Cardiac muscle cell (in vitro differentiated cells and primary cell): ENCODE measurements at regions not wholly inside any gene's neighbourhood (a gene's known extent, or its start where the extent isn't known, plus 50 kb on each side); places are given as distances from the start of the nearest gene placed in this dataset.
A peak's percentile ranks its signal among the peaks of the same experiment; 100 is the strongest.

Experiments
- DNase-seq, 2 donors: peaks; one replicate each; pipeline versions ENCODE4 v3.0.0 to v3.0.0-alpha.2; 2010 to 2017; ENCODE audit warnings: low read depth in 1 of 2, low spot score in 1 of 2
- H3K27ac ChIP-seq: fragments of 200-600 bp; sonication (generic); 2 replicates; pipeline ENCODE4 v1.5.1; 2016
- H3K27me3 ChIP-seq: fragments of 200-600 bp; sonication (generic); 2 replicates; pipeline ENCODE4 v1.6.0; 2016; ENCODE audit warnings: control low read depth
- H3K36me3 ChIP-seq: fragments of 200-600 bp; sonication (generic); 2 replicates; pipeline ENCODE4 v1.5.1; 2016; ENCODE audit warnings: control low read depth
- H3K4me1 ChIP-seq: fragments of 200-600 bp; sonication (generic); 2 replicates; pipeline ENCODE4 v1.8.1; 2017; ENCODE audit warnings: low read depth, mild to moderate bottlenecking, mixed run types
- H3K4me3 ChIP-seq: fragments of 200-600 bp; sonication (generic); 2 replicates; pipeline ENCODE4 v1.5.1; 2016; ENCODE audit warnings: mild to moderate bottlenecking
- H3K9me3 ChIP-seq: fragments of 200-600 bp; sonication (generic); 2 replicates; pipeline ENCODE4 v1.5.1; 2017; ENCODE audit warnings: low read depth, mild to moderate bottlenecking, control low read depth
- CTCF ChIP-seq: IDR thresholded peaks from 2 replicates; pipeline ENCODE4 v1.5.1; 2012; ENCODE audit warnings: low read depth, mild to moderate bottlenecking, low read length

DNA sequence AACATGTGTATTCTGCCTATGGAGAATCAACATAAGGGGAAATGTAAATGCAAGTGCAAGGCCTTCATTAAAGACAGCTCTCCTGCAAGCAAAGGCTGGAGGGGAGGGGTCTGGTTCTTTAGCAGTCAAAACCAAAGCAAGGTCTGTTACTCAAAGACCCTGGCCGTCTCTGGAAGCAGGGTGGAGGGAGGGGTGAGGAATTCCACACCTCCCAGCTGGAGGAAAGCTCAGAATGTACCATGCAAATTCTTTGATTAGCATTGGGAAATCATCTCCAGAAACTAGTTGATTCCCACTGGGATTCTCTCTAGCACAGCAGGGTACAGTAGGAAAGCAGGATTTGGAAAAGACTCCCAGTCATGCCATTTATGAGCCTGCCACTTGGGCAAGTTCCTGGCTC, 77.3 kb upstream of the ASIC2 start:
- H3K4me1 ChIP-seq: no peaks in the 10 kb centered on the region
- DNase-seq: no peak
- H3K27me3 ChIP-seq: no peaks in the 10 kb centered on the region
- TF ChIP-seq CTCF: no peak
- no peak overlapping the region for H3K4me3 ChIP-seq
- no peak overlapping the region for H3K27ac ChIP-seq
- H3K9me3 ChIP-seq: no peaks in the 10 kb centered on the region
- H3K36me3 ChIP-seq: no peaks in the 10 kb centered on the region

- TF ChIP-seq CTCF: no peak
- Histone ChIP-seq H3K27ac (no peak overlapping the region), H3K4me1 (no peaks in the 10 kb centered on the region), H3K4me3 (no peak overlapping the region), H3K9me3 (no peaks in the 10 kb centered on the region), H3K27me3 (no peaks in the 10 kb centered on the region), H3K36me3 (no peaks in the 10 kb centered on the region)
- no peak for DNase-seq
Measured at GRCh38 chr17:33371377-33371776, 78.3 kb upstream of the ASIC2 start.

GRCh38 chr17:33373273-33373672, 80.2 kb upstream of the ASIC2 start:
- H3K4me1 ChIP-seq: no peaks in the 10 kb centered on the region
- no peaks in the 10 kb centered on the region for H3K36me3 ChIP-seq
- H3K9me3 ChIP-seq: no peaks in the 10 kb centered on the region
- no peak for DNase-seq
- H3K27ac ChIP-seq: no peak overlapping the region
- H3K27me3 ChIP-seq: no peaks in the 10 kb centered on the region
- TF ChIP-seq CTCF: no peak
- H3K4me3 ChIP-seq: no peak overlapping the region

- no peaks in the 10 kb centered on the region for H3K9me3 ChIP-seq
- no peaks in the 10 kb centered on the region for H3K27me3 ChIP-seq
- H3K36me3 ChIP-seq: no peaks in the 10 kb centered on the region
- no peak overlapping the region for H3K4me3 ChIP-seq
- TF ChIP-seq CTCF: no peak
- no peak overlapping the region for H3K27ac ChIP-seq
- no peaks in the 10 kb centered on the region for H3K4me1 ChIP-seq
- peak in 1 of 2 donors; percentile 25 for DNase-seq
Measured at GRCh38 chr17:33375103-33375502, 82.0 kb upstream of the ASIC2 start.

DNA sequence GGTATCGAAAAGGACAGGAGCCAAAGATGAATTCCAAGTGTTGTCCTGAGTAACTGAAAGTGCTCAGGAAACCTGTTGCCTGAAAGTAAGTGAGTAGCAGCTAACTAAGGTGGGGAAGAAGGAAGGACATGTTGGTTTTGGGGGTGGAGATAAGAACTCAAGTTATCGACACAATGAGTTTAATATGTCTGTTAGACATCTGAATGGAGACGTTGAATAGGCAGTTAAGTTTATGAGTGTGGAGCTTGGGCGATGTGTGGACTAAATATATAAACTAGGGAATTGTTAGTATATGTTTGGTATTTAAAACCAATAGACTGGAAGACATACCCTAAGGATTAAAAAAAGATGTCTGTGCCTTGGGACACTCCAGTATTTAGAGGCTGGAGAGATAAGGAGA, 82.7 kb upstream of the ASIC2 start:
- no peak for TF ChIP-seq CTCF
- Histone ChIP-seq H3K9me3 (no peaks in the 10 kb centered on the region), H3K27ac (no peak overlapping the region), H3K4me3 (no peak overlapping the region), H3K36me3 (no peaks in the 10 kb centered on the region), H3K4me1 (no peaks in the 10 kb centered on the region), H3K27me3 (no peaks in the 10 kb centered on the region)
- no peak for DNase-seq
